Stimulated activated CD8-positive, alpha-beta memory T cell treated with anti-CD3 and anti-CD28 coated beads, Interleukin-12 subunit alpha, Interleukin-12 subunit beta, amount 100 ng/mL, for 24 hours (primary cell): ENCODE measurements at regions not wholly inside any gene's neighbourhood (a gene's known extent, or its start where the extent isn't known, plus 50 kb on each side); places are given as distances from the start of the nearest gene placed in this dataset.

Source experiments
- DNase-seq: peaks from one replicate; pipeline ENCODE4 v3.0.0-alpha.2; 2020; ENCODE audit errors: extremely low read depth

GRCh38 chr7:25812086-25812850 lies 339.7 kb upstream of the NFE2L3 start:
- no peak for DNase-seq

DNA sequence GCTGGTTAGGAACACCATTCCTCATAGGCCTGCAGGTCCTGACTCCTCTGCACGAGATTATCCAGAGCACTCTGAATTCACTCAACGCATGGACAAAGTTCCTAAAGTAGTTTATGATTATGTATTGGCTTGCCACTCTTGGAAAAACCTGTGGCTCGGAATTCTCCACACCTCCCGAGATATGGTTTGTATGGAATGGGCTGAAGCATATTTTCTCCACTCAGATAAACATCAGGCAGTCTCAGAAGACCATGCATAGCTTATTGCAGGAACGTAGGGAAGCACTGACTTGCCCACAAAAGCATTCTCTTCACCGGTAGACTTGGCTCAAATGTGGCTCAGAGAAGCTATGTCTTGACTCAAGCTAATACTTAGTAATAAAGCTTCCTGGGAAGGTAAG lies 338.6 kb upstream of the NFE2L3 start:
- no peak for DNase-seq

DNA sequence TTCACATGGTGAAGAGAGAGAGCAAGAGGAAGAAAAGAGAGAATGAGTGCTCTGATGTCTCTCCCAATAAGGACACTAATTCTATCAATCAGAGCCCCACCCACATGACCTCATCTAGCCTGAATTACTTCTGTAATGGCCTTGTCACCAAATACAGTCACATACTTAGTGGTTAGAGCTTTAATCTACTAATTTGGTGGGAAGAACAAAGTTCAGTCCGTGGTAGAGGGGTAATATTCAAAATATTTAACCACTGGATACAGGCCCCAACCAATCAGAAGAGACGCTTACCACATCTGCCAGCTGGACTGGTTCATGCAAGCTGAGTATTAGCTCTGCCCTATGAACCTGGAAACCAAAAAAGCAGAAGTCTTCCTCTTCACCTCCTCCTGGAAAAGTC lies 336.3 kb upstream of the NFE2L3 start:
- DNase-seq: no peak

DNA sequence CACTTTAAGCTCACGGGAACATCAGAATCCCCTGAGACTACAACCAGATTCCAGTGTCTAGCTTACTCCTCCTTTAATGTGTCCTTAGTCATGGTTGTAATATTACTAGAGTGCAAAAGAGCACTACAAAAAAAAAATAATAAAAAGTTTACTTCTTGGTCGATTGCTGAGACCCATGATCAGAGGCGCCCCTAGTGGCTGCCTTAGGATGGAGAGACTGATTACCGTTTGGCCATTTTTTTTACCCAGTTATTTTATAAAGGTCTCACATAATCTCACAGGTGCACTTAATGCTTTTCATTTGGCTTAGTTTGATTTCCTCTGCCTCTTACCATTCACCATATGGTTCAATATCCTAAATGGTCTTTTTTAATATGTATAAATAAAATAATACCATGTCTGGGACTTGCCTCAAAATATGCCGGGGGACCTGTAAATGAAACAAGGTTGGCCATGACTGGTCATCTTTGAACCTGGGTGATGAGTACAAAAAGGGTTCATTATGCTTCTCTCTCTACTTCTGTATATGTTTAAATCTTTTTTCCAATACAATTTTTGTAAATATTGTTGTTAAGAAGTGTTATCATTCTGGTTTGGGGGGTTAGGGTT lies 331.5 kb upstream of the NFE2L3 start:
- DNase-seq: no peak

- DNase-seq: no peak
Measured at GRCh38 chr7:25821225-25821624, 330.8 kb upstream of the NFE2L3 start.

- DNase-seq: no peak
Measured at GRCh38 chr7:25822823-25823222, 329.2 kb upstream of the NFE2L3 start.

DNA sequence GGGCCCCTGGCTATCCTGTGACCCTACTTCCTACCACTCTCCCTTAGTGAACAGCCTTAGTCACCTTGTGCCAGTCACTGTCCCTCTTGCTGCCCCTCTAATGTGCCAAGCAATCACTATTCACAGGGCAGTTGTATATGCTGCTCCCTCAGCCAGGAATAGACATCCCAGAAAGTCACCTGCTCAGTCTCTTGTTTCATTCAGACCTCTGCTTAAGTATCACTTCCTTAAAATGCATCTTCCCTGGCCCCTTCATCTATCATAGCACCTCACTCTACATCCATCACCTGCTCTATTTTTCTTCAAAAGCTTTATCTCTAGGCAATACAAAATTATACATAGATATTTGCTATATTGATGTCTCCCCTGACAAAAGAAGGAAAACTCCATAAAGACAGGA lies 328.4 kb upstream of the NFE2L3 start:
- DNase-seq: no peak

DNA sequence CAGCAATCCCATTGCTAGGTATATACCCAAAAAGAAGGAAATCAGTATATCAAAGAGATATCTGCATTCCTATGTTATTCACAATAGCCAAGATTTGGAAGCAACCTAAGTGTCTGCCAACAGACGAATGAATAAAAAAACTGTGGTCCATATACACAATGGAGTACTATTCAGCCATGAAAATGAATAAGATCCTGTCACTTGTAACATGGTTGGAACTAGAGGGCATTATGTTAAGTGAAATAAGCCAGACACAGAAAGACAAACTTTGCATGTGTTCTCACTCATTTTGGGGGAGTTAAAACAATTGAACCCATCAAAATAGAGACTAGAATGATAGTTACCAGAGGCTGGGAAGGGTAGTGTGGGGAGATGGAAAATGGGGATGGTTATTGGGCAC lies 323.5 kb upstream of the NFE2L3 start:
- DNase-seq: no peak

- DNase-seq: no peak
Measured at GRCh38 chr7:25829663-25830062, 322.3 kb upstream of the NFE2L3 start.

GRCh38 chr7:25830215-25830614 lies 321.8 kb upstream of the NFE2L3 start:
- DNase-seq: no peak

GRCh38 chr7:25831062-25831691 lies 320.8 kb upstream of the NFE2L3 start:
- DNase-seq: no peak

- DNase-seq: no peak
Measured at GRCh38 chr7:25831831-25832411, 320.1 kb upstream of the NFE2L3 start.

DNA sequence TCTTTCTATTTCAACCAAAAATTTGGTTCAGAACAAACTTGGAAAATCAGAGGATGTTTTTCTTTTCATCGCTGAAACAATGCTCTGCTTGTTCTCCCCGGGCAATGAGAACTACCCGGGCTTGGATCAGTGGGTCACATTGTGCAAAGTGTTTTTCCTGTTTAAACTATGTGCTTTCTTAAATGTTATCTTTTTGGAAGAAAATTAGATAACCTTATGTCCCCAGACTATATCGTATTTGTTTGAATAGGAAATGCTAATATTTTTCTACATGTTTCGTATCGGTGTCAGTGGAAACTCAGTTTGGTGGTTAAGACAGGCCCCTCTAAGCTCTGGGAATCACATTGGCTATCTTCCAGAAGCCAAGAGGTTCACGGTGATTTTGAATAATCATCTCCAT lies 319.5 kb upstream of the NFE2L3 start:
- DNase-seq: no peak

GRCh38 chr7:25832929-25833328 lies 319.1 kb upstream of the NFE2L3 start:
- no peak for DNase-seq

DNA sequence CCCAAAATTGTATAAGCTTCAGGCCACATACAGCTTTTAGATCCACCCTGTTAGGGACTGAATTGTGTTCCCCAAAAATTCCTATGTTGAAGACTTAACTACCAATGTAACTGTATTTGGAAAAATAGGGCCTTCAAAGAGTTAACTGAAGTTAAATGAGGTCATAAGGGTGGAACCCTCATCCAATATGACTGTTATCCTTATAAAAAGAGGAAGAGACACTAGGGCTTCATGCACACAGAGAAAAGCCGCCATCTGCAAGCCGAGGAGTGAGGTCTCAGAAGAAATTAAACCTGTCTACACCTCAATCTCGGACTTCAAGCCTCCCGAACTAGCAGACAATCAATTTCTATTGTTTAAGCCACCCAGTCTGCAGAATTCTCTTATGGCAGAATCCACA lies 317.9 kb upstream of the NFE2L3 start:
- DNase-seq: no peak

- DNase-seq: no peak
Measured at GRCh38 chr7:25835197-25835596, 316.8 kb upstream of the NFE2L3 start.

DNA sequence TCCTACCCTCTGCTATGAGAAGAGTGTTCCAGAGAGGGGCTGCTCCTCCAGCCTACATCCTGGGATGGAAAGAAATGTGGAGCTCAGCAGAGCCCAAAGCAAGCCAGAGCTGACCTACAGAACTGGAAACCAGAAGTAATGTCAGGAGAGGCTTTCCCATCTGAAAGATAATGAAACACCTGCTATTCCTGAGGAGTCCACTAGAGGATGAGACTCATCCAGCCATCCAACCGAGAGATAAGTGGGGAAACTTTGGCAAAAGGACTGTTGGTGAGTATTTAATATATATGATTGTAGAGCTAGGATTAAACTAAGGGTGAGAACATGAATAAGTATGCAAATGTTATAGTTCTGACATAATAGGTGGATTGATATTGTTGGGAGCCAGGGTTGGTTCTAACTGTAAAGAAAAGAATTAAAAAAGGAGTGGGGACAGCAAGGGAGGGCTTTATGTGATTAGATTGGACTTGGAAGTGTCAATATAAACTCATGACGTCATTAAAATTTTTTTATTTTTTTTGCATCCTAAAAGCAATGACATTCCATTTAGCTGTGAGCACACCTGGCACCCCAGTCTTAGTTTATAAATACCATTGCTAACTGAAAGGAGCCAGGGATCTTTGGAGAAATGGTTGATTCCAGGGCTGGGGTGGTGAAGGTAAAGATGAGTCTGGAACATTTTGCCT lies 312.8 kb upstream of the NFE2L3 start:
- no peak for DNase-seq

GRCh38 chr7:25840209-25840792 lies 311.7 kb upstream of the NFE2L3 start:
- no peak for DNase-seq

DNA sequence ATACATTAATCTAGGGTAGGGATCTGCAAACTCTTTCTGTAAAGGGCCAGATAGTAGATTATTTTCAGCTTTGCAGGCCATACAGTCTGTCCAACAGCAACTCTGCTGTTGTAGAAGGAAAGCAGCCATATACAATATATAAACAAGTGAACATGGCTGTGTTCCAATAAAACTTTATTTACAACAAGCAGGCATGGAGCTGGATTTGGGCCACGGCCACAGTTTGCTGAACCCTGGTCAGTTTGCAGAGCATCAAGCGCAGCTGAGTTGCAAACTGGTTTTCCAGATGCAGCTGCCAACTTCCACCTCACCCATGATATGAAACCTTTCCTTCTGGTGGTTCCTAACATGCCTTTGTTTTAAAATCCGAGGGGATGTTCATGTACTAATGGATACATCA lies 310.4 kb upstream of the NFE2L3 start:
- DNase-seq: no peak

DNA sequence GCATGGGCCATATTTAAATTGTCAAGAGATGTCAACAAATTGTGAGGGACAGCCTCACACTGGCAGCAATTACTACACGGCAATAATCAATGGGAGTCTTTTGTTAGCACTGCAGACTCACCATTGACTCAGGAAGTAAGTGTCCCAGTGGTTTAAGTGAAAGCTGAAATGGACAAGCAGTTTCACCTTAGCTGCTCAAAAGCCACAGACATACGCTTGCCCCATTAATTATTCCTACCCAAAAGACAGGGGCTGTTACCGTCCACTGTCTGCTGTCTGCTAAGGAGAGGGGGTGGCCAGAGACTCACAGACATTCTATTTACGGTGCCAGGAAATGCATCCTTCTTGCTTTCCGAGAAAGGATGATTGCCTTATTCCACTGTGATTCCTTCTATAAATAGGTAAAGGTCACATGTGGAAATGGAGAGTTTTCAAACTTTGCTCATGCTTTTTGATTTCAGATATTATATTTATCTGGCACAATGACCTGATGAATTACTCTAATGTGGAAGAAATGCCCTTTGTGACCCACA lies 309.7 kb upstream of the NFE2L3 start:
- no peak for DNase-seq

- DNase-seq: no peak
Measured at GRCh38 chr7:25843467-25843866, 308.5 kb upstream of the NFE2L3 start.
